ENCODE measurements at regions not wholly inside any gene's neighbourhood (a gene's known extent, or its start where the extent isn't known, plus 50 kb on each side); places are given as distances from the start of the nearest gene placed in this dataset.

GRCh38 chr1:65724151-65724550 is 68.5 kb upstream of the PDE4B start:
- H3K27ac ChIP-seq (ENCODE audit: low read depth in 2 of 2, low read length in 2 of 2): no peak overlapping the region
- no peaks in the 10 kb centered on the region for H3K27me3 ChIP-seq (ENCODE audit: control insufficient read depth in 2 of 2, insufficient read depth in 2 of 2, low read length in 2 of 2)
- H3K9ac ChIP-seq (ENCODE audit: low read depth in 1 of 2, low read length in 2 of 2): no peak overlapping the region
- H3K4me3 ChIP-seq (ENCODE audit: low read length in 2 of 2): no peak overlapping the region
- H3K36me3 ChIP-seq (ENCODE audit: control insufficient read depth in 2 of 2, insufficient read depth in 2 of 2, low read length in 2 of 2): no peaks in the 10 kb centered on the region
- no peaks in the 10 kb centered on the region for H3K4me1 ChIP-seq (ENCODE audit: control insufficient read depth in 2 of 2, insufficient read depth in 2 of 2, low read length in 2 of 2)
- H3K9me3 ChIP-seq (ENCODE audit: control insufficient read depth in 2 of 2, low read length in 2 of 2): no peaks in the 10 kb centered on the region

DNA sequence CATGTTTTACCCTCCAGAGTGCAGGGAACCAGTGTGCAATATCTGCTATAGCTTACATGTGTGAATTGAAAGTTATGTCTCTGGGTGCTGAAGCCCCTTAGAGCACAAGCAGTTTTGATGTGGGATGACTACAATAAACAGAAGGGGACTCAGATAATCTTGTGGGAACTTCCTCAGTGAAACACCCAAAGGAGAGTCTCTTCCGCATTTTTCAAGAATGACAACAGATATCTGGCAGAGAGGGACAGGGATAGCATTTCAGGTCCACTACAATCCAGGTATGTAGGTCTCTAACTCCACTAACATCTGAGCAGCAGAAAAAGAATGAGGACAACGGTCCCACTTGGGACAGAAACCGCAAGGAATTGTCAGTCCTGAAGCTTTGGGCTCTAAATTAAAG is 67.6 kb upstream of the PDE4B start:
- H3K9me3 ChIP-seq (ENCODE audit: control insufficient read depth in 2 of 2, low read length in 2 of 2): no peaks in the 10 kb centered on the region
- no peak overlapping the region for H3K4me3 ChIP-seq (ENCODE audit: low read length in 2 of 2)
- no peak overlapping the region for H3K27ac ChIP-seq (ENCODE audit: low read depth in 2 of 2, low read length in 2 of 2)
- H3K9ac ChIP-seq (ENCODE audit: low read depth in 1 of 2, low read length in 2 of 2): no peak overlapping the region
- H3K4me1 ChIP-seq (ENCODE audit: control insufficient read depth in 2 of 2, insufficient read depth in 2 of 2, low read length in 2 of 2): no peaks in the 10 kb centered on the region
- H3K27me3 ChIP-seq (ENCODE audit: control insufficient read depth in 2 of 2, insufficient read depth in 2 of 2, low read length in 2 of 2): no peaks in the 10 kb centered on the region
- no peaks in the 10 kb centered on the region for H3K36me3 ChIP-seq (ENCODE audit: control insufficient read depth in 2 of 2, insufficient read depth in 2 of 2, low read length in 2 of 2)

DNA sequence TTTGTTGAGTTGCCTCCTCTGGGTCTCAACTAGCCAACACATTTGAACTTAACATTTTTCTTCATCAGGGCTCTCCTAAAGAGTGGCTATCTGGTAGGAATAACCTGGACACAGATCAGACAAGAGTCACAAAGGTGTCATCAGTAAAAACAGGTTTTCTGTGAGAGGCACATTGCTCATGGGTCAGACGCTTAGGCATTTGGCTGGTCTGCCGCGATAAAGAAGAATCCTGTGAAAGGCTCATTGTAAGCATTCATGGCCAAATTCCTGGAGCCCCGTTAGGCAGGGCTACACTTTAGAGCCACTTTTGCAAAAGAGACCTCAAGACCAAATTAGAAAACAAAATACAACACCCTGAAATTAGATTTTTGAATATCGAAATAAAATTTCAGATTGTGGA is 64.2 kb upstream of the PDE4B start:
- Histone ChIP-seq H3K4me1 (ENCODE audit: control insufficient read depth in 2 of 2, insufficient read depth in 2 of 2, low read length in 2 of 2) (no peaks in the 10 kb centered on the region), H3K9me3 (ENCODE audit: control insufficient read depth in 2 of 2, low read length in 2 of 2) (no peaks in the 10 kb centered on the region), H3K9ac (ENCODE audit: low read depth in 1 of 2, low read length in 2 of 2) (no peak overlapping the region), H3K27ac (ENCODE audit: low read depth in 2 of 2, low read length in 2 of 2) (no peak overlapping the region), H3K4me3 (ENCODE audit: low read length in 2 of 2) (no peak overlapping the region), H3K36me3 (ENCODE audit: control insufficient read depth in 2 of 2, insufficient read depth in 2 of 2, low read length in 2 of 2) (no peaks in the 10 kb centered on the region), H3K27me3 (ENCODE audit: control insufficient read depth in 2 of 2, insufficient read depth in 2 of 2, low read length in 2 of 2) (no peaks in the 10 kb centered on the region)

DNA sequence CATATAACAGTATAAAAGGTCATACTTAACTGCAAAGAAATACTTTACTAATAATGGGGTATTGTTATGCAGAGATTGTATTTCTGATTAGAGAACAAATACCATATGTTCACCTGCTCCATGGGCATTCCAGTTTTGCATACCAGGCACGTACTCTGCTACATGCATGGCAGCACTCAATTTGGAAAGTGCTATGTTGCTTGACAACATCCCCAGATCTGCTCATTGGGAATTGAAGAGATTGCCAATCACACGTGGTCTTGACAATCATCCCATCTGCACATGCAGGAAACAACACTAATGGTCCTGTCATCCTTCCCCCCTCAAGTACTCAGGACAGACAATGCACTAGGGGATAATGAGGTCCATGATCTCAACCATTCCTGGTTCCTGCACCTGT is 63.4 kb upstream of the PDE4B start:
- Histone ChIP-seq H3K4me1 (ENCODE audit: control insufficient read depth in 2 of 2, insufficient read depth in 2 of 2, low read length in 2 of 2) (no peaks in the 10 kb centered on the region), H3K36me3 (ENCODE audit: control insufficient read depth in 2 of 2, insufficient read depth in 2 of 2, low read length in 2 of 2) (no peaks in the 10 kb centered on the region), H3K9ac (ENCODE audit: low read depth in 1 of 2, low read length in 2 of 2) (no peak overlapping the region), H3K9me3 (ENCODE audit: control insufficient read depth in 2 of 2, low read length in 2 of 2) (no peaks in the 10 kb centered on the region), H3K27me3 (ENCODE audit: control insufficient read depth in 2 of 2, insufficient read depth in 2 of 2, low read length in 2 of 2) (no peaks in the 10 kb centered on the region), H3K4me3 (ENCODE audit: low read length in 2 of 2) (no peak overlapping the region), H3K27ac (ENCODE audit: low read depth in 2 of 2, low read length in 2 of 2) (no peak overlapping the region)

GRCh38 chr1:65734979-65735378 is 57.7 kb upstream of the PDE4B start:
- H3K9me3 ChIP-seq (ENCODE audit: control insufficient read depth in 2 of 2, low read length in 2 of 2): no peaks in the 10 kb centered on the region

GRCh38 chr1:65741993-65742392 is 50.7 kb upstream of the PDE4B start:
- Histone ChIP-seq H3K4me1 (ENCODE audit: control insufficient read depth in 2 of 2, insufficient read depth in 2 of 2, low read length in 2 of 2) (no peaks in the 10 kb centered on the region), H3K9ac (ENCODE audit: low read depth in 1 of 2, low read length in 2 of 2) (no peak overlapping the region), H3K27ac (ENCODE audit: low read depth in 2 of 2, low read length in 2 of 2) (no peak overlapping the region), H3K4me3 (ENCODE audit: low read length in 2 of 2) (no peak overlapping the region), H3K36me3 (ENCODE audit: control insufficient read depth in 2 of 2, insufficient read depth in 2 of 2, low read length in 2 of 2) (no peaks in the 10 kb centered on the region), H3K9me3 (ENCODE audit: control insufficient read depth in 2 of 2, low read length in 2 of 2) (peaks cover 0 to 7% of the 10 kb centered on the region in 2 donors), H3K27me3 (ENCODE audit: control insufficient read depth in 2 of 2, insufficient read depth in 2 of 2, low read length in 2 of 2) (no peaks in the 10 kb centered on the region)

More at GRCh38 chr1:65734979-65735378, 57.7 kb upstream of the PDE4B start:
- no peaks in the 10 kb centered on the region for H3K4me1 ChIP-seq (ENCODE audit: control insufficient read depth in 2 of 2, insufficient read depth in 2 of 2, low read length in 2 of 2)
- H3K4me3 ChIP-seq (ENCODE audit: low read length in 2 of 2): no peak overlapping the region
- H3K9ac ChIP-seq (ENCODE audit: low read depth in 1 of 2, low read length in 2 of 2): no peak overlapping the region
- H3K27me3 ChIP-seq (ENCODE audit: control insufficient read depth in 2 of 2, insufficient read depth in 2 of 2, low read length in 2 of 2): no peaks in the 10 kb centered on the region
- no peak overlapping the region for H3K27ac ChIP-seq (ENCODE audit: low read depth in 2 of 2, low read length in 2 of 2)
- H3K36me3 ChIP-seq (ENCODE audit: control insufficient read depth in 2 of 2, insufficient read depth in 2 of 2, low read length in 2 of 2): no peaks in the 10 kb centered on the region
